WTC11 (cell line): ENCODE measurements at regions not wholly inside any gene's neighbourhood (a gene's known extent, or its start where the extent isn't known, plus 50 kb on each side); places are given as distances from the start of the nearest gene placed in this dataset.

Source experiments
- ATAC-seq: fragments of 200-7000 bp; cut with Tn5 transposase; 2 replicates; pipeline ENCODE4 v1.10.0; 2021; ENCODE audit warnings: mild to moderate bottlenecking, moderate library complexity
- CTCF ChIA-PET: fragments of 300-600 bp; sonication (Branson Sonifier 250); formaldehyde crosslinking; loops from one replicate; lab custom pipeline; 2021; ENCODE audit warnings: antibody characterized with exemption; lab: Charles Lee
- POLR2A ChIA-PET: fragments of 350-600 bp; sonication (Branson Sonifier 250); formaldehyde crosslinking; loops from one replicate; lab custom pipeline; 2021; ENCODE audit warnings: antibody characterized with exemption; lab: Charles Lee
- DNase-seq: peaks from one replicate; pipeline ENCODE4 v3.0.0; 2021; ENCODE audit warnings: low spot score
- H3K27ac Mint-ChIP-seq: 2 replicates; pipeline ENCODE4 v1.8.0; 2021; ENCODE audit warnings: mixed read lengths
- H3K27me3 Mint-ChIP-seq: 2 replicates; pipeline ENCODE4 v1.8.0; 2021; ENCODE audit warnings: low read depth, mild to moderate bottlenecking, moderate library complexity, mixed read lengths
- H3K36me3 Mint-ChIP-seq: 2 replicates; pipeline ENCODE4 v1.8.0; 2021; ENCODE audit warnings: mixed read lengths
- H3K4me1 Mint-ChIP-seq: 2 replicates; pipeline ENCODE4 v1.8.0; 2022; ENCODE audit warnings: mixed read lengths
- H3K4me3 Mint-ChIP-seq: 2 replicates; pipeline ENCODE4 v1.8.0; 2021; ENCODE audit warnings: mild to moderate bottlenecking, moderate library complexity, mixed read lengths
- H3K9me3 Mint-ChIP-seq: 2 replicates; pipeline ENCODE4 v1.8.0; 2021; ENCODE audit warnings: mixed read lengths
- AFF4 ChIP-seq: sonication (generic); formaldehyde crosslinking; IDR thresholded peaks from 2 replicates; pipeline ENCODE4 v1.8.1; 2023; ENCODE audit warnings: mild to moderate bottlenecking, missing genetic modification reagents, borderline replicate concordance
- ATF1 ChIP-seq: sonication (generic); formaldehyde crosslinking; IDR thresholded peaks from 2 replicates; pipeline ENCODE4 v1.8.1; 2023; ENCODE audit warnings: mild to moderate bottlenecking, moderate library complexity, missing genetic modification reagents
- ERG ChIP-seq: fragments of 250-450 bp; sonication (Bioruptor Pico); IDR thresholded peaks from 2 replicates; pipeline ENCODE4 v1.8.0; 2021; ENCODE audit warnings: mild to moderate bottlenecking
- ESRRA ChIP-seq: sonication (generic); formaldehyde crosslinking; IDR thresholded peaks from 2 replicates; pipeline ENCODE4 v1.8.1; 2022; ENCODE audit warnings: mild to moderate bottlenecking, missing genetic modification reagents, borderline replicate concordance
- FOXK1 ChIP-seq: sonication (generic); formaldehyde crosslinking; IDR thresholded peaks from 2 replicates; pipeline ENCODE4 v1.8.0; 2022; ENCODE audit warnings: mild to moderate bottlenecking, moderate library complexity, missing genetic modification reagents
- HMGXB4 ChIP-seq: sonication (generic); formaldehyde crosslinking; IDR thresholded peaks from 2 replicates; pipeline ENCODE4 v1.8.1; 2023; ENCODE audit warnings: mild to moderate bottlenecking, moderate library complexity, missing genetic modification reagents
- IRF2 ChIP-seq: sonication (generic); formaldehyde crosslinking; IDR thresholded peaks from 2 replicates; pipeline ENCODE4 v1.8.0; 2022; ENCODE audit warnings: low read depth, missing genetic modification reagents, borderline replicate concordance
- NFATC4 ChIP-seq: fragments of 250-450 bp; sonication (Bioruptor Pico); IDR thresholded peaks from 2 replicates; pipeline ENCODE4 v1.9.0; 2021; ENCODE audit warnings: mild to moderate bottlenecking
- PRRX2 ChIP-seq: fragments of 250-450 bp; sonication (Bioruptor Pico); IDR thresholded peaks from 2 replicates; pipeline ENCODE4 v1.8.0; 2021; ENCODE audit warnings: mild to moderate bottlenecking
- SMAD4 ChIP-seq: sonication (generic); formaldehyde crosslinking; IDR thresholded peaks from 2 replicates; pipeline ENCODE4 v1.8.0; 2022; ENCODE audit warnings: mild to moderate bottlenecking, missing genetic modification reagents
- TEAD1 ChIP-seq: sonication (generic); formaldehyde crosslinking; IDR thresholded peaks from 2 replicates; pipeline ENCODE4 v1.8.0; 2022; ENCODE audit warnings: mild to moderate bottlenecking, missing genetic modification reagents
- USF2 ChIP-seq: sonication (generic); formaldehyde crosslinking; IDR thresholded peaks from 2 replicates; pipeline ENCODE4 v1.8.1; 2023; ENCODE audit warnings: mild to moderate bottlenecking, missing genetic modification reagents, moderate library complexity
- ZBTB21 ChIP-seq: sonication (generic); formaldehyde crosslinking; IDR thresholded peaks from 2 replicates; pipeline ENCODE4 v1.8.1; 2023; ENCODE audit warnings: mild to moderate bottlenecking, missing genetic modification reagents, borderline replicate concordance
- ZNF138 ChIP-seq: sonication (generic); formaldehyde crosslinking; conservative IDR thresholded peaks from 2 replicates; pipeline ENCODE4 v1.8.1; 2022; ENCODE audit warnings: mild to moderate bottlenecking, moderate library complexity, missing genetic modification reagents
- ZNF263 ChIP-seq: sonication (generic); formaldehyde crosslinking; IDR thresholded peaks from 2 replicates; pipeline ENCODE4 v1.8.1; 2022; ENCODE audit warnings: low read depth, mild to moderate bottlenecking, moderate library complexity, missing genetic modification reagents
- TF ChIP-seq, protein P1 (sequence below): sonication (generic); formaldehyde crosslinking; conservative IDR thresholded peaks from 2 replicates; pipeline ENCODE4 v1.8.1; 2023; ENCODE audit warnings: mild to moderate bottlenecking, low read depth, missing genetic modification reagents, moderate library complexity
- TF ChIP-seq, protein P2 (sequence below): sonication (generic); formaldehyde crosslinking; IDR thresholded peaks from 2 replicates; pipeline ENCODE4 v1.8.0; 2023; ENCODE audit warnings: missing genetic modification reagents
- TF ChIP-seq, protein P3 (sequence below): fragments of 250-450 bp; sonication (Bioruptor Pico); IDR thresholded peaks from 2 replicates; pipeline ENCODE4 v1.9.0; 2021; ENCODE audit warnings: moderate library complexity, mild to moderate bottlenecking, inconsistent platforms, borderline replicate concordance
- TF ChIP-seq, protein P4 (sequence below): sonication (generic); formaldehyde crosslinking; IDR thresholded peaks from 2 replicates; pipeline ENCODE4 v1.8.1; 2022; ENCODE audit warnings: mild to moderate bottlenecking, moderate library complexity, missing genetic modification reagents

- TF ChIP-seq AFF4: no peak
- TF ChIP-seq ERG (CRISPR knock-in tag): no peak
- TF ChIP-seq NFATC4 (CRISPR knock-in tag): no peak
- TF ChIP-seq HMGXB4 (CRISPR knock-in tag): no peak
- TF ChIP-seq SMAD4 (CRISPR knock-in tag): no peak
- no peak for TF ChIP-seq TEAD1
- TF ChIP-seq ZNF263 (CRISPR knock-in tag): no peak
- TF ChIP-seq PRRX2 (CRISPR knock-in tag): no peak
- no peak for TF ChIP-seq FOXK1
- TF ChIP-seq, all 79 proteins: peak for 0
These were observed 1098.6 kb upstream of the NCAM2 start (continued) for GRCh38 chr21:19899645-19900044.

- Mint-ChIP-seq H3K4me3 (no peak overlapping the region), H3K27me3 (no peaks in the 10 kb centered on the region; the same call in 1 of the 2 replicates), H3K4me1 (no peaks in the 10 kb centered on the region), H3K9me3 (peaks cover 9% of the 10 kb centered on the region), H3K27ac (no peak overlapping the region), H3K36me3 (peaks cover 6% of the 10 kb centered on the region; the same call in 1 of the 2 replicates)
- ChIA-PET CTCF (interaction anchor here (0.6 kb wide), 1 partner anchor 575 kb away, joined by 5 read pairs; no protein-coding TSS in a partner anchor), POLR2A (no interaction called here)
- no peak for TF ChIP-seq ESRRA
- TF ChIP-seq ZBTB21 (CRISPR knock-in tag): no peak
- no peak for TF ChIP-seq ATF1
- TF ChIP-seq, protein P1, sequence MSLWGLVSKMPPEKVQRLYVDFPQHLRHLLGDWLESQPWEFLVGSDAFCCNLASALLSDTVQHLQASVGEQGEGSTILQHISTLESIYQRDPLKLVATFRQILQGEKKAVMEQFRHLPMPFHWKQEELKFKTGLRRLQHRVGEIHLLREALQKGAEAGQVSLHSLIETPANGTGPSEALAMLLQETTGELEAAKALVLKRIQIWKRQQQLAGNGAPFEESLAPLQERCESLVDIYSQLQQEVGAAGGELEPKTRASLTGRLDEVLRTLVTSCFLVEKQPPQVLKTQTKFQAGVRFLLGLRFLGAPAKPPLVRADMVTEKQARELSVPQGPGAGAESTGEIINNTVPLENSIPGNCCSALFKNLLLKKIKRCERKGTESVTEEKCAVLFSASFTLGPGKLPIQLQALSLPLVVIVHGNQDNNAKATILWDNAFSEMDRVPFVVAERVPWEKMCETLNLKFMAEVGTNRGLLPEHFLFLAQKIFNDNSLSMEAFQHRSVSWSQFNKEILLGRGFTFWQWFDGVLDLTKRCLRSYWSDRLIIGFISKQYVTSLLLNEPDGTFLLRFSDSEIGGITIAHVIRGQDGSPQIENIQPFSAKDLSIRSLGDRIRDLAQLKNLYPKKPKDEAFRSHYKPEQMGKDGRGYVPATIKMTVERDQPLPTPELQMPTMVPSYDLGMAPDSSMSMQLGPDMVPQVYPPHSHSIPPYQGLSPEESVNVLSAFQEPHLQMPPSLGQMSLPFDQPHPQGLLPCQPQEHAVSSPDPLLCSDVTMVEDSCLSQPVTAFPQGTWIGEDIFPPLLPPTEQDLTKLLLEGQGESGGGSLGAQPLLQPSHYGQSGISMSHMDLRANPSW (CRISPR knock-in tag): no peak
- TF ChIP-seq, protein P2, sequence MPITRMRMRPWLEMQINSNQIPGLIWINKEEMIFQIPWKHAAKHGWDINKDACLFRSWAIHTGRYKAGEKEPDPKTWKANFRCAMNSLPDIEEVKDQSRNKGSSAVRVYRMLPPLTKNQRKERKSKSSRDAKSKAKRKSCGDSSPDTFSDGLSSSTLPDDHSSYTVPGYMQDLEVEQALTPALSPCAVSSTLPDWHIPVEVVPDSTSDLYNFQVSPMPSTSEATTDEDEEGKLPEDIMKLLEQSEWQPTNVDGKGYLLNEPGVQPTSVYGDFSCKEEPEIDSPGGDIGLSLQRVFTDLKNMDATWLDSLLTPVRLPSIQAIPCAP: no peak
- TF ChIP-seq, protein P3, sequence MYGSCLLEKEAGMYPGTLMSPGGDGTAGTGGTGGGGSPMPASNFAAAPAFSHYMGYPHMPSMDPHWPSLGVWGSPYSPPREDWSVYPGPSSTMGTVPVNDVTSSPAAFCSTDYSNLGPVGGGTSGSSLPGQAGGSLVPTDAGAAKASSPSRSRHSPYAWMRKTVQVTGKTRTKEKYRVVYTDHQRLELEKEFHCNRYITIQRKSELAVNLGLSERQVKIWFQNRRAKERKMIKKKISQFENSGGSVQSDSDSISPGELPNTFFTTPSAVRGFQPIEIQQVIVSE (CRISPR knock-in tag): no peak
- TF ChIP-seq, protein P4, sequence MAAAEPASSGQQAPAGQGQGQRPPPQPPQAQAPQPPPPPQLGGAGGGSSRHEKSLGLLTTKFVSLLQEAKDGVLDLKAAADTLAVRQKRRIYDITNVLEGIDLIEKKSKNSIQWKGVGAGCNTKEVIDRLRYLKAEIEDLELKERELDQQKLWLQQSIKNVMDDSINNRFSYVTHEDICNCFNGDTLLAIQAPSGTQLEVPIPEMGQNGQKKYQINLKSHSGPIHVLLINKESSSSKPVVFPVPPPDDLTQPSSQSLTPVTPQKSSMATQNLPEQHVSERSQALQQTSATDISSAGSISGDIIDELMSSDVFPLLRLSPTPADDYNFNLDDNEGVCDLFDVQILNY (CRISPR knock-in tag): no peak
- TF ChIP-seq SMAD4 (CRISPR knock-in tag): no peak
- no peak for TF ChIP-seq ZNF138 (CRISPR knock-in tag)
- no peak for TF ChIP-seq USF2 (CRISPR knock-in tag)
- TF ChIP-seq IRF2 (CRISPR knock-in tag): no peak
- DNase-seq (no peak), ATAC-seq (no peak)
These were observed 1098.1 kb upstream of the NCAM2 start for GRCh38 chr21:19900149-19900548.
